ENCODE measurements at regions not wholly inside any gene's neighbourhood (a gene's known extent, or its start where the extent isn't known, plus 50 kb on each side); places are given as distances from the start of the nearest gene placed in this dataset.

GRCh38 chr11:70688142-70688541 lies 289.8 kb downstream of the CTTN start:
- Histone ChIP-seq H3K27ac (ENCODE audit: insufficient read depth, low read length) (no peak overlapping the region), H3K4me1 (ENCODE audit: control insufficient read depth, extremely low read depth, insufficient read depth, low read length) (no peaks in the 10 kb centered on the region), H3K79me2 (ENCODE audit: control insufficient read depth, insufficient read depth, low read length) (no peaks in the 10 kb centered on the region), H3K4me2 (ENCODE audit: extremely low read depth, insufficient read depth, low read length) (no peak overlapping the region), H3K36me3 (ENCODE audit: control insufficient read depth, insufficient read depth, low read length) (no peaks in the 10 kb centered on the region), H3K4me3 (replicated peaks in 1 of 4; ENCODE audit: control extremely low read depth in 1 of 4, insufficient read depth in 1 of 4, low read depth in 3 of 4, low read length in 4 of 4) (no peak overlapping the region), H4K20me1 (ENCODE audit: control insufficient read depth, extremely low read depth, insufficient read depth, low read length) (no peaks in the 10 kb centered on the region), H3K27me3 (ENCODE audit: control insufficient read depth, insufficient read depth, low read length) (no peaks in the 10 kb centered on the region), H3K9ac (ENCODE audit: insufficient read depth, low read length) (no peak overlapping the region), H3K9me3 (ENCODE audit: control insufficient read depth, insufficient read depth, low read depth, low read length) (no peaks in the 10 kb centered on the region), H2AFZ (ENCODE audit: low read length) (no peak overlapping the region)
- no peak for TF ChIP-seq EZH2 (IDR thresholded peaks at IDR 0.05; ENCODE audit: low read length, missing control alignments)
- TF ChIP-seq CTCF (conservative IDR thresholded peaks at IDR 0.05 in 1 of 2, IDR thresholded peaks at IDR 0.05 in 1 of 2; ENCODE audit: low read depth in 1 of 2, low read length in 2 of 2): no peak
- no peak for DNase-seq (ENCODE audit: low read depth in 2 of 2)

GRCh38 chr11:70689764-70690163 lies 291.4 kb downstream of the CTTN start:
- Histone ChIP-seq H3K9ac (ENCODE audit: insufficient read depth, low read length) (no peak overlapping the region), H3K9me3 (ENCODE audit: control insufficient read depth, insufficient read depth, low read depth, low read length) (no peaks in the 10 kb centered on the region), H3K4me3 (replicated peaks in 1 of 4; ENCODE audit: control extremely low read depth in 1 of 4, insufficient read depth in 1 of 4, low read depth in 3 of 4, low read length in 4 of 4) (no peak overlapping the region), H3K27ac (ENCODE audit: insufficient read depth, low read length) (no peak overlapping the region), H3K4me1 (ENCODE audit: control insufficient read depth, extremely low read depth, insufficient read depth, low read length) (no peaks in the 10 kb centered on the region), H4K20me1 (ENCODE audit: control insufficient read depth, extremely low read depth, insufficient read depth, low read length) (no peaks in the 10 kb centered on the region), H3K27me3 (ENCODE audit: control insufficient read depth, insufficient read depth, low read length) (no peaks in the 10 kb centered on the region), H3K4me2 (ENCODE audit: extremely low read depth, insufficient read depth, low read length) (no peak overlapping the region), H2AFZ (ENCODE audit: low read length) (no peak overlapping the region), H3K36me3 (ENCODE audit: control insufficient read depth, insufficient read depth, low read length) (no peaks in the 10 kb centered on the region), H3K79me2 (ENCODE audit: control insufficient read depth, insufficient read depth, low read length) (no peaks in the 10 kb centered on the region)
- TF ChIP-seq EZH2 (IDR thresholded peaks at IDR 0.05; ENCODE audit: low read length, missing control alignments): no peak
- TF ChIP-seq CTCF (conservative IDR thresholded peaks at IDR 0.05 in 1 of 2, IDR thresholded peaks at IDR 0.05 in 1 of 2; ENCODE audit: low read depth in 1 of 2, low read length in 2 of 2): no peak
- DNase-seq (ENCODE audit: low read depth in 2 of 2): no peak

GRCh38 chr11:70692131-70692530 lies 293.8 kb downstream of the CTTN start:
- Histone ChIP-seq H3K4me1 (ENCODE audit: control insufficient read depth, extremely low read depth, insufficient read depth, low read length) (no peaks in the 10 kb centered on the region), H2AFZ (ENCODE audit: low read length) (no peak overlapping the region), H3K9ac (ENCODE audit: insufficient read depth, low read length) (no peak overlapping the region), H3K4me2 (ENCODE audit: extremely low read depth, insufficient read depth, low read length) (no peak overlapping the region), H3K36me3 (ENCODE audit: control insufficient read depth, insufficient read depth, low read length) (no peaks in the 10 kb centered on the region), H3K79me2 (ENCODE audit: control insufficient read depth, insufficient read depth, low read length) (no peaks in the 10 kb centered on the region), H4K20me1 (ENCODE audit: control insufficient read depth, extremely low read depth, insufficient read depth, low read length) (no peaks in the 10 kb centered on the region), H3K4me3 (replicated peaks in 1 of 4; ENCODE audit: control extremely low read depth in 1 of 4, insufficient read depth in 1 of 4, low read depth in 3 of 4, low read length in 4 of 4) (no peak overlapping the region), H3K9me3 (ENCODE audit: control insufficient read depth, insufficient read depth, low read depth, low read length) (no peaks in the 10 kb centered on the region), H3K27me3 (ENCODE audit: control insufficient read depth, insufficient read depth, low read length) (no peaks in the 10 kb centered on the region), H3K27ac (ENCODE audit: insufficient read depth, low read length) (no peak overlapping the region)
- DNase-seq (ENCODE audit: low read depth in 2 of 2): no peak
- TF ChIP-seq EZH2 (IDR thresholded peaks at IDR 0.05; ENCODE audit: low read length, missing control alignments): no peak
- no peak for TF ChIP-seq CTCF (conservative IDR thresholded peaks at IDR 0.05 in 1 of 2, IDR thresholded peaks at IDR 0.05 in 1 of 2; ENCODE audit: low read depth in 1 of 2, low read length in 2 of 2)
